ENCODE measurements at regions not wholly inside any gene's neighbourhood (a gene's known extent, or its start where the extent isn't known, plus 50 kb on each side); places are given as distances from the start of the nearest gene placed in this dataset.

- DNase-seq: no peak
- in situ Hi-C loops (cut with MboI; ENCODE audit: low pct_unique_long_range_greater_than_20kb, low sequenced_read_pairs): no loop called here
These were observed 111.8 kb downstream of the OAT start for GRCh38 chr10:124306922-124307371.

DNA sequence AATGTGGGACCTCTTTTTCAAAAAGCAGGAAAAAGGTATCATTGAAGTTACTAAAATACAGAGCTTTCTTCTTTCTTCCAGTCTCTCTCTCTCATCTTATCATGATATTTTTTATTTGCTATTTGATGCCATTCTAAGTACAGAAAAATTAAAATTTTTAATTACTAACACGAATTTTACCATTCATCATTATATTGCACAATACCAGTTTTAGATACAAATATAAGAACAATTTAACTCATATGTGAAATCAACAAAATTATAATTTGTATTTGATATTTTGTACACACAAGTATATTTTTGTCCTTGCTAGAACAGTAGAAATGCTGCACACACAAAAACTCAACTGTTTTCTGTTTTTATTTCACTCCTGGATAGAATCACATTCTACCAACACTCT is 112.2 kb downstream of the OAT start:
- in situ Hi-C loops (cut with MboI; ENCODE audit: low pct_unique_long_range_greater_than_20kb, low sequenced_read_pairs): no loop called here
- DNase-seq: no peak

- in situ Hi-C loops (cut with MboI; ENCODE audit: low pct_unique_long_range_greater_than_20kb, low sequenced_read_pairs): no loop called here
- no peak for DNase-seq
These were observed 112.7 kb downstream of the OAT start for GRCh38 chr10:124305984-124306383.

- DNase-seq: no peak
- in situ Hi-C loops (cut with MboI; ENCODE audit: low pct_unique_long_range_greater_than_20kb, low sequenced_read_pairs): no loop called here
These were observed 113.6 kb downstream of the OAT start for GRCh38 chr10:124305131-124305530.

- no peak for DNase-seq
- in situ Hi-C loops (cut with MboI; ENCODE audit: low pct_unique_long_range_greater_than_20kb, low sequenced_read_pairs): no loop called here
These were observed 114.9 kb downstream of the OAT start for GRCh38 chr10:124303662-124304418.

GRCh38 chr10:124302951-124303505 is 115.7 kb downstream of the OAT start:
- in situ Hi-C loops (cut with MboI; ENCODE audit: low pct_unique_long_range_greater_than_20kb, low sequenced_read_pairs): no loop called here
- no peak for DNase-seq

DNA sequence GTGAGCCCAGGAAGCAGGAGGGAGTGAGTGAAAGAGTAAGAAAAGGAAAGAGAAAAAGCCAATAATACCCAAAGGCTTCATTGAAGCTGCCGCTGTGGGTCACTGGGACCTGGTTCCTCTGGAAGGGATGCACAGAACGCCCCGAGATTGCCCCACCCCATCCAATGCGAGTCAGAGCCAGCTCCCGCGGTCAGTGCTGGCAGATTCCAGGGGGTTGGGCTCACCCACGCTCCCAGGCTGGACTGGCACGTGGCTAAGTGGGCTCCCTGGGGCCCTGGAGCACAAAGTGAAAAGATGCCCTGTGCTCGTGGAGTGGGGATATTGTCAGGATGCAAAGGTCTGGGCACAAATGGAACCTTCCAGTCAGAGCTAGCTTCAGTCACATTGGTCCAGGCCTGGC is 117.0 kb downstream of the OAT start:
- in situ Hi-C loops (cut with MboI; ENCODE audit: low pct_unique_long_range_greater_than_20kb, low sequenced_read_pairs): no loop called here
- no peak for DNase-seq

DNA sequence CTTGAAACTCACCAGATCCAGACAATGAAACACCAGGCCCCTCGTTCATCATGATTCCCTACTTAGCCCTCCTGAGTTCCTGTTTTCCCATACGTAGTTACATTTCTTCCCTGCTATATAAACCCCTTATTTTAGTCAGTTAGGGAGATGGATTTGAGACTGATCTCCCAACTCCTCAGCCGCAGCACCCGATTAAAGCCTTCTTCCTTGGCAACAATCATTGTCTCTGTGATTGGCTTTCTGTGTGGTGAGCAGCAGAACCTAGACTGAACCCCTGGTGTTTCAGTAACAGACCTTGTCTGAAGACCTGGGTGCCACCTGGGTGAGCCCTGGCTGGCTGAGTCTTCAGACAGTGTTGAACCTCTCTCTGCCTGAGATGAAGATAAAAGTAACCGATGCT is 118.0 kb downstream of the OAT start:
- DNase-seq: no peak
- in situ Hi-C loops (cut with MboI; ENCODE audit: low pct_unique_long_range_greater_than_20kb, low sequenced_read_pairs): no loop called here

DNA sequence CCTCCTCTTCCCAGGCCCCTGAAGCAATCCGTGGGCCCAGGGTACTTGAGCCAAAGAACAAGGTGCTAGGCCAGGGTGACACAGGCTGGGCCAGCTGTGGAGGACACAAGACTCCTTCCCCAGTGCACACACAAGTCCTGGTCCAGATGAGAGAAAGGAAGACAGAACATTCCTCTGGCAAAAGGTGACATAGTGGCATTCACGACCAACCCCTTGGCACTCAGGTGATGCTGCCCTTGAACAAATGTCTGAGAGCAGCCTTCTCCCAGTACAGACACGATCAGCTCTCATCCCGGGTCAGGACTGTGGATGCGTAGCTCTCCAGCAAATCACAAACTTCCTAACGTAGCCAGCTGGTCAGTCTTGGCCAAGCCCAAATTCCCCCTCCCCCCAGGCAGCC is 118.5 kb downstream of the OAT start:
- DNase-seq: no peak
- in situ Hi-C loops (cut with MboI; ENCODE audit: low pct_unique_long_range_greater_than_20kb, low sequenced_read_pairs): no loop called here

DNA sequence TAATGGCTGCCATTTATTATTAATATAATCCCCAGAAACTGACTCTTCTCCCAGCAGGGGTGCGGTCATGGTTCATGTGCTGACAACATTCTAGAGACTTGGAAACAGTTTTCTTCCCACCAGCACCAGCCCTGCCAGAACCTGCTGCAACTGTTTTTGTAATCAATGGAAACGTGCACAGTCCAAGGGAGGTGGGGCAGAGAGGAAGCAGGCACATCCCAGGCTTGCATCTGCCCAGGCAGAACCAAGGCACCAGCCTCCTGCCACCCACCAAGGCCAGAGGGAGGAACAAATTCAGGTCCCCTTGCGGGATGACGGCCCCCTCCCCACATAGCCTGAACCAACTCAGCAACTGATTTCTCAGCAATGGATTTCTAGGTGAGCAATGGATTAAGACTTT is 119.0 kb downstream of the OAT start:
- DNase-seq: no peak
- in situ Hi-C loops (cut with MboI; ENCODE audit: low pct_unique_long_range_greater_than_20kb, low sequenced_read_pairs): no loop called here

GRCh38 chr10:124298891-124299290 is 119.8 kb downstream of the OAT start:
- in situ Hi-C loops (cut with MboI; ENCODE audit: low pct_unique_long_range_greater_than_20kb, low sequenced_read_pairs): no loop called here

GRCh38 chr10:124296813-124297788 is 121.6 kb downstream of the OAT start:
- DNase-seq: no peak
- in situ Hi-C loops (cut with MboI; ENCODE audit: low pct_unique_long_range_greater_than_20kb, low sequenced_read_pairs): no loop called here

More at GRCh38 chr10:124298891-124299290, 119.8 kb downstream of the OAT start:
- no peak for DNase-seq

GRCh38 chr10:124296121-124296812 is 122.5 kb downstream of the OAT start:
- DNase-seq: no peak
- in situ Hi-C loops (cut with MboI; ENCODE audit: low pct_unique_long_range_greater_than_20kb, low sequenced_read_pairs): no loop called here

DNA sequence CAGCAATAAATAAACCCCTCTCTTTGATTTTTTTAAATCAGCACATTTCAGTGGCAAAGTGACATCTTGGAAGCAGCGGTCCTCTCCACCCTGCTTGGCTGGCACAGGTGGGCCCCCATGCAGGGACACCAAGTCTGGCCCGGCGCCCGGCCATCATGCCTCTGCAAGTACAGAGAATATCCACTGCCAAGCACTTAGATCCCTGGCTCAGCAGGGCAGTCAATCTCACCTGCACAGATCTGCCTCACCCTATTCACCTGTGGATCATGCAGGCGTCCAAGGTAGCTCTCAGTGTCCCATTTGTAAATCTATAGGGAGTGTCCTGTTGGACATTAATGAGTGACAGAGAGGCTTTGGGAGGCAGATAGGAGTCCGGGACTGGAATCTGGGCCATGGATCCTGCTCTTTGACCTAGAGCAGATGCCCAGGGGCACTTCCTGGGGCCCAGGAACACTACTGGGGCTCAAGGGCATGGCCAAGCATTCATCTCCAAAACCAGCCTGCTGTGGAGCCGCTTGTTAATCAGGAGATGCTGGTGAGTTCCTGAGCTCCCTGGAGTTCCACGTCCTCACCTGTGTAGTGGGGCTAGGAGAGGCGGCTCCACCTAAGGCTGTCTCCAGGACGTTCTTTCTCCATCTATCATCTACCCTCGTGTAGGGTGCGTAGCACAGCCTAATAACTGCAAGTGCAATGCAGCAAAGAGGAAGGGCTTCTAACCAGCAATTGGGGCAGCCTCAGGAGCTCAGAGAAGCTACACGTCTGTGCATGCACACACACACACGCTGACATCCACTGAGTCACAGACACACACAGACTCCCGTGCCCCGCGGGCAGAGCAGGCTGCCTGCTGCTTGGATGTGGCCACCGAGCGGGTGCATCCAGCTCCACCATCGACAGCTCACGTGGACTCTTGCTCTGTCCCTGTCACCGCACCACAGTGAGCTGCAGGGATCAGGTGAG is 123.6 kb downstream of the OAT start:
- DNase-seq: no peak
- in situ Hi-C loops (cut with MboI; ENCODE audit: low pct_unique_long_range_greater_than_20kb, low sequenced_read_pairs): no loop called here

- DNase-seq: no peak
- in situ Hi-C loops (cut with MboI; ENCODE audit: low pct_unique_long_range_greater_than_20kb, low sequenced_read_pairs): no loop called here
These were observed 124.9 kb downstream of the OAT start for GRCh38 chr10:124293616-124294449.

DNA sequence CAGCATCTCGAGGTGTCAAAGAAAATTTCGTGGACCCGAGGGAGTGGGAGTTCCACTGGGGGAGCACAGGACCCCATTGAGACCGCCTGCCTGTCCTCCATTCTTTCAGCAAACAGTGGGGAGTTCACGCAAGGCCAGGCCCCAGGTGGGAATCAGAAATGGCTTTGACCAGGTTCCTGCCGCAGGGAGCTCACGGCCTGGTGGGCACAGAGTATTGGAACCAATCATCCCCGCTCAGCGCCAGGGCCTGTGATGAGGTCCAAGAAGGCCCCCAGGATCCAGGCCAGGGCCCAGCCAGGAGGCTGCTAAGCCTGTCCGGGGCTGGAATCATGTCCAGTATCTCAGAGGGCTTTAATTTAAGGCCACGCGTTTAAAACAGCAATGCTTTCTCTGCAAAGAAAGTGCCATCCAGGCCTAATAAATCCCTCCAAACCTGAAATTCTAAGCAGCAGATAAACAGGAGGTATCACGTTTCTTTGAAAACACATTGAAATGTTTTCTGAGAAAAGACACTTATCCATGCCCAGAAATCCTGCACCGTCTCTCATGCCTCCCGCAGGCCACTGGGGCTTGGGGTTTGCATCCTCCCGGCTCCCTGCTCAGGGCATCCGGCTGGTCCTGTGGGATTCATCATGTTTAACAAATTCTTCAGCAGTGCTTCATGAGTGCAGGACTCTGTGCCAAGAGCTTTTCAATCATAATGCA is 125.7 kb downstream of the OAT start:
- in situ Hi-C loops (cut with MboI; ENCODE audit: low pct_unique_long_range_greater_than_20kb, low sequenced_read_pairs): no loop called here

More for the DNA sequence above, 125.7 kb downstream of the OAT start:
- DNase-seq: no peak

Data from KBM-7 (cell line).